ENCODE measurements at regions not wholly inside any gene's neighbourhood (a gene's known extent, or its start where the extent isn't known, plus 50 kb on each side); places are given as distances from the start of the nearest gene placed in this dataset.

DNA sequence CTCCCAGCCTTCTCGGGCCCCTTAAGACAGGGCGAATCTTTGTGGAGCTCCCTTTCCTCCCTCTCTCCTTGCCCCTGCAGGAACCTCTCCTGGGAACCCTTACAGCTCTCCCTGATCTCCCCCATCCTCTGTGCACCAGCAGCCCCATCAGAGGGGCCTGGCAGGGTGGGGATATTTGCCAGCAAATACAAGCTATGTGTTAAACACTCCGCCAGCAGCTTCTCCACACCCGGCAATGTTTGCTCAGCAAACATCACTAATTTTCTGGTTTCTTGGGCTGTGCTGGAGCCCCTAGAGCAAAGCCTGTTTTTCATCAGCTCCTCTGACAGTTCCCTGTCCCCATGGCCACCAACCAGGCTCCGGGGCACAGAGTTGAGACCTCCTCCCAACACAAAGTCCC is 147.5 kb upstream of the LHX5 start:
- DNase-seq (ENCODE audit: low spot score): no peak

DNA sequence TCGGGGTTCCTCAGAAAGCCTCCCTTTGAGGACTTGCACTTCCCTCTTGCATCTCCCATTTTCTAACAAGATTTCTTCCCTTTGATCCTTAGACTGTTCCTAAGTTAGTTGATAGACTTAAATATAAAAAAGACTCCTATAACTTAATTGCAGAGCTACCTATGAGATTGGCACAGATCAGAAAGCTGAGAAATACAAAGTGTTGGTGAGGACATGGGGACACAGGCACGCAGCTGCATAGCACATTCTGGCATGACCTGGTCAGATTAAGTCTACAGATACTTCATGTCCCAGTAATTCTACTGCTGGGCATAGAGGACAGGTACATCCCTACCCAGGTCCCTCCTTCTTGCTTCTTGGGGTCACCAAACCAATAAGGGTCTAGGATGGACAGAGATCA is 141.7 kb upstream of the LHX5 start:
- DNase-seq (ENCODE audit: low spot score): no peak

DNA sequence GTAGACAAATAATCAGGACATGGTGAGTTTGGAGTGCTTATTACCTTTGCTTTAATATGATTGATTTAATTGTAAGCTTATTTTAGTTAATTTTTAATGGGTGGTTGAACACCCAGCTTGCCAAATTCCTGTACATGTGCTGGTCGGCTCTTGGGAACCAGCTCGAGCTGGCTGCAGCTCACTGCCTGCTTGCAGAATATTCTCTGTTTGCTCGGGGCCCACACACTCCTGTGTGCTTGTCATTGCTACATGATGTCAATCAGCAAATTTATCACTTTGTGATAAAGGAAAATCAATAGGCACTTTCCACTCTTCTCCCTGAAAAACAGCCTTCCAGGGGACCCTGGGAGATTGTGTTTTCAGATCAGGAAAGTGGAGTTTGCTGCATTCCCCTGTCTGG is 141.1 kb upstream of the LHX5 start:
- no peak for DNase-seq (ENCODE audit: low spot score)

DNA sequence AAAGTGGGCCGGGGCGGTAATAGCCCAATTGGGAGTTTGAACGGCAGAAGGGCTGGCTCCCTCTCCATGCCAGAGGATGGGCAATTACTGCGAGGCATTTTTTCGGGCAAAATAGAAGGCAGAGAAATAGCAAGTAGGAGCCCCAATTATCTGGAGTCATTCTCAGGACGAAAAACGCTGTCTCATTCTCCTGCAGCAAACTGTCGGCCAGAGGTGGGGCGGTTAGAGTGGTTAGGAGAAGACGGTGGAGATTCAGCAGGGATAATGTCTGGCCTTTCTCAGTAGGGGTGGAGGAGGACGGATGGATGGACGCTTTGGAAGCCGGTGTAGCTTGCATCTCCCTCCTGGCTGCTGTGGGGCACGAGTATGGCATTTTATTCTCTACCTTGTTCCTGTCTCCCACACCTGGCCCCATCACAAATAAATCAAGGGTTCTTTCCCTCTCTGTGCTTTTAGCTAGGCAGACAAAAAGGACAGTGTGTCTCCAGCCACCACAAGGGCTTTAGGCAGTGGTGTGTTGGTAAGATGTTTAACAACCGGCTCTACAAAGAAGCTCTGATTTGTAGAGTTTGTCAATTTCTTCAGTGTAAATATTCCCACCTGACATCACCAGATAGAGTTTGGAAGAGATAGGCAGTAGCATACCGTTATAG is 140.5 kb upstream of the LHX5 start:
- no peak for DNase-seq (ENCODE audit: low spot score)

DNA sequence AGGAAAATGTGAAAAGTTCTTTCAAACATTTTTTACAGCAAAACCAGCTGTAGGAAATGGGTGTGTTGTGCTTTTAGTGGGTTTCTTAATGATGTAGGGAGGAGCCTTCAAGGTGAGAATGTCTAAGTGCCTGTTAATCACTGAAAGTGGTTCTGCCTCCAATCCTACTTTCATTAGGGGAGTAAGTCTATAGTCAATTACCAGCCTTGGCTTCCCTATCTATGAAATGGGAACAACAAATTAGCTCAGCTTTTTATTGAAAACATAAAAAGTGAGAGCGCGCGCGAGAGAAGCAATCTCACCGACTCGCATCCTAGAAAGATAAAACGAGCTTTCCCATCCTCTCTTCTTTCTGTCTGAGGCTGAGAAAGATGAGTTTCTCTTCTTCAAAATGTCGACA is 140.0 kb upstream of the LHX5 start:
- no peak for DNase-seq (ENCODE audit: low spot score)

DNA sequence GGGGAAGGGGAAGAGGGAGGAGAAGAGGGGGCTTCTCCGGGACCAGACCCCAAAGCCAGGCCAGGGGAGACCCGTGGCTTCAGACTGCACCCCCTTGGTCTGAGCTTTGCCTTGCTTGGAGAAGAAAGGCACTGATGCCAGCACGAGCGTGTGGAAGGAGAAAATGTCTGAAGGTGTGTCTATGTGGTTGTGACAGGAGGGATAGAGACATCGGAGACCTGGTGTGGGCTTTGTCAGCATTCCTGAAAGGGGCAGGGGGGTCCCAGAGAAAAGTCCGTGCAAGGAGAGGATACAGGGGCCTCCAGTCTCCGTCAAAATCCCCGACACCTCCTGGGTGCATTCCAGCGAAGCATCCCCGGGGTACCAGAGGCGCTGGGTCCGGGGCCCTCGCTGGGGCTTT is 139.0 kb upstream of the LHX5 start:
- no peak for DNase-seq (ENCODE audit: low spot score)

DNA sequence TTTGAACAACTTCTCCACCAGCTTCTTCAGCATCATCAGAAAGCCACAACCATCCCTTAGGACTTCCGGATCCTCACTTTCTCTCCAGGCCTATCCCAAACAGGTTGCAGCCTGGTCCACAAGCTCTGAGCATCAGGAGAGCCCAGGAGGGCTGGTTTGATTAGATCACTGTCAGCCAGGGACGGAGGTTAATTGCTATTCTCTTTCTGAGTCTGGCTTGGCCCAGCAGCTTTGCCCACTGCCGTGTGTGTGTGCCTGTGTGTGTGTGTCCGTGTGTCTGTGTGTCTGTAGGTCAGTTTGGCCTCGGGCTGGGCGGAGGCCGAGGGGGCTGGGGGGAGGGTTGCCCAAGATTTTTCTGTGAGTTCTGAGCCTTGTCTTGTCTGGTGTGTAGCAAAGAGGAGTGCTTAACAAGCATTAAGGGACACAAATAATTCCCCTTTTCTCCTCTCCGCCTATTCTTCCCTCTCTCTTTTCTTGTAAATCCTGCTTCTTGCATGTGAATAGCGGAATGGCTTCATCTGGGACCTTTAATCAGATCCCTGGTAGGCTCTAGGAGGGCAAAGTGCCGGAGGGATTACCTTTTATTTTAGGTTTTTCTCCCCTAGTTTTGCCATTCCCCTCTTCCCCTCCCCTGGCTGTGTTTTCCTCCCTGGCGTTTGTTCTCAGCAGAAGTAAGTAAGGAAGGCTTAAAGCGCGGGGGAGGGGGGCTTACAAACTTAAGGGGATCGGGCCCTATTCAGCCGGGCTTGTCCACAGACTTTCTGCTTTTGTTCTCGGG is 138.2 kb upstream of the LHX5 start:
- no peak for DNase-seq (ENCODE audit: low spot score)

DNA sequence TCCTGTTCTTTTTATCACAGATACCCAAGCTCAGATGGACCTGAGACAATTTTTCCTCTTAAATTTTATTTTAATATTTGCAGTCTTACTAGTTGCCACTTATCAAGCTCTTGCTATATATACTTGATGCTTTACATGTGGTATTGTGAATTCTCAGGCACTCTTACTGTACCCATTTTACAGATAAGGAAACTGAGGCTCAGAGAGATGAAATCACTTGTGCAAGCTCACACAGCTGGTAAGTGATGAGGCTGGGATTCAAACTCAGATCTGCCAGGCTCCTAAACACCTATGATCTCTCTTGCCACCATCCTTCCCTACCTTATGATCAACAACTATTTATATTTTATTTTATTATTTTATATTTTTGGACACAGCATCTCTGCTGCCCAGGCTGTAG is 133.0 kb upstream of the LHX5 start:
- DNase-seq (ENCODE audit: low spot score): no peak

DNA sequence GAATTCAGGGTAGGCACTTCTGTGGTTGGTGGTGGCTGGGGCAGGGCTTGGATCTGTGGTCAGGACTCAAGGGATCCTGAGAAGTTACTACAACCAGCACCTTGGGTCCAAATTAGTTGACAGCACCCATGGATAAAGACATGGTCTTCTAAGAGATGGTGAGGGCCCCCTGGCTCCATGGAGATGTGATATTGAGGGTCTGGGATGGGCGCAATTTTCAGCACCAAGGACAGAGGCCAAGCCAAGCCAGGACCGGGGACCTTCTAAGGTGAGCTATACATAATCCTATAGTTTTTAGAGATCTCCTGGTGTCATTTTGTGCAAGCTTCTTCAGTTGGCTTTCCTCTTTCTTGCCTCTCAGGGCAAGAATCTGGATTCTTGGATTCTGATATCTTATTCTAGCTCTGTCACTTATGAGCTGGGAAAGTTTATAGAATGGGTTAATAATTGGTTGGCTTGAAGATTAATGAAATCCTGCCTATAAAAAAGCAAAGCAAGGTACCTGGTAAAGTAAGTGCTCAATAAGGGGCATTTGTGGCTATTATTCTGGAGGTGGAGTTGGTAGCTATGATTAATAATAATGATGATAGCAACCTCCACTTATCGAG is 130.1 kb upstream of the LHX5 start:
- DNase-seq (ENCODE audit: low spot score): no peak

DNA sequence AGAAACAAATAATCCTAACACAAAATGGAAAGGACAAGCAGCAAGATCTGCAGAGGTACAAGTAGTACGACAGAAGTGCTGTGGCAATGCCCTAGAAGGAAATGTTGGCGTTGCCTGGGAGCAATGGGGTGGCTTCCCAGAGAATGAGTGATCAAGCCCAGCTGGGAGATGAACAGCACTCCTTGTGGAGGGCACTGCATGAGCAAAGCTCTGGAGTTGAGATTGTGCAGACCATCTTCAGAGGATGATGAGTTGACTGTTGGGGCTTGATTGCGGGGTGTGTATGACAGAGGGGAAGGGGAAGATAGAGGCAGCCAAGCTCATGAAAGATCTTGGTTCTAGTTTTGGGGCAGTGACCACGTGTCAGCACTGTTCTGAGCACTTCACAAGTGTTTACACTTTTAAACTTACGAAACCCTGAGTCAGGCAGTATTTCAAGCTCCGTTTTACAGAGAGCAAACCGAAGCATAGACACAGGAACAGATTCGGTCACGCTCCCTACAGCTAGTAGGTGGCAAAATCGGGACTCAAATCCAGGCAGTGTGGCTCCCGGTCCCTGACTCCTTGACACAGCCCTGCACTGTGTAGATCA is 127.2 kb upstream of the LHX5 start:
- DNase-seq (ENCODE audit: low spot score): no peak

DNA sequence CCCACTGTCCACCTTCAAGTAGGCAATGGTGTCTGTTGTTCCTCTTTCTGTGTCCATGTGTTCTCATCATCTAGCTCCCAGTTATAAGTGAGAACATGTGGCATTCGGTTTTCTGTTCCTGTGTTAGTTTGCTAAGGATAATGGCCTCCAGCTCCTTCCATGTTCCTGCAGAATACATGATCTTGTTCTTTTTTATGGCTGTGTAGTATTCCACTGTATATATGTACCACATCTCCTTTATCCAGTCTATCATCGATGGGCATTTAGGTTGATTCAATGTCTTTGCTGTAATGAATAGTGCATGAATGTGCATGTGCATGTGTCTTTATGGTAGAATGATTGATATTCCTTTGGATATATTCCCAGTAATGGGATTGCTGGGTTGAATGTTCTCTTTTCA is 123.3 kb upstream of the LHX5 start:
- DNase-seq (ENCODE audit: low spot score): no peak

DNA sequence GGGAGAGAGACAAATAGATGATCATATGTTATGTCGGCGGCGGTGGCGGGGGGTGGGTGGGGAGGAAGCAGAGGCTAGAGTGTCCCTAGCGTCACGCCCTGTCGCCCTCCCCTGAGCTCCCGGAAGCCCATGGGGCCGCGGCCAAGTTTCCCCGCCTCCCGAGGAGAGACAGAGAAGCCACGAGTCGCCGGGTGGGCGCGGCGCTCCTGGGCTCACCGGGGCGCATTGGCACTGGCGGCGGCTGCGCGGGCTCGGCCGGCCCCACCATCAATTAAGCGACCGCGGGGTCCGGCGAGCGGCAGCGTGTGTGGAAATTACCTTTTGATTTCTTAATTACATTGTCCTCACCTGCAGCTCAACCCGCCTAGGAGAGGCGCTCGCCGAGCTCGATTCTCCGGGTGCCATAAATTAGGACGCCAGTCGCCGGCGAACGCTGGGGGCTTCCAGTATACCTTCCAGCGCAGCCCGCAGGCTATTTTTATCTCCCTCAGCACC is 119.9 kb upstream of the LHX5 start:
- DNase-seq (ENCODE audit: low spot score): no peak

DNA sequence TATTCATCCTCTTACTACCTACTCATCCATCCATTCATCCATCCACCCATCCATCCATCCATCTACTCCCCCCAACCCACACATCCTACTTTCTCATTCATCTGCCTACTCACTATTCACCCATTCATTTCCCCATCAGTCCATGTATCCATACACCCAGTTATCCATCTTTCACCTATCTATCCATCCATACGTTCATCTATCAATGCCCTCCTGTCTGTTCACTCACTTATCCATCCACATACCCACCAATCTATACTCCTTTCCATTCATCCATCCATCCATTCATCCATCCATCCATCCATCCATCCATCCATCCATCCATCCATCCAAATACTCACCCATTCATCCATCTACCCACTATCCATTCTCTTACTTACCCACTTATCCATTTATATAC is 117.8 kb upstream of the LHX5 start:
- no peak for DNase-seq (ENCODE audit: low spot score)

DNA sequence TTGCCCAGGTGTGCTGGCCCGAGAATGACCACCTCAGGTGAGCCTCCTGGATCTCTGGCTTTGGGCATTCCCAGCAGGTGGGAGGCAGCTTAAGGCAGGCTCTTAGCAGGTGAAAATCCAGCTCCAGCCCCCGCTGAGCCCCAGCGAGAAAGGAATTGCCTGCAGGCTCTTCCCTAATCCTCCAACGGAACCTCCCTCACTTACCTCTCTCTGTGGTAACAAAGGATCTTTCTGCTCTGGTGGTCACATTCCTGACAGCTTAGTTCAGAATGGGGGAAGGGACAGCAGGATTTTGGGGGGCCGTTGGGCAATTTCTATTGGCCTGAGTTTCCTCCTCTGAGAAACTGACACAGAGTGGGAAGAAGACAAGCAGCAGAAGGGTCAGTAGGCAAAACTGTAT is 116.0 kb upstream of the LHX5 start:
- no peak for DNase-seq (ENCODE audit: low spot score)

DNA sequence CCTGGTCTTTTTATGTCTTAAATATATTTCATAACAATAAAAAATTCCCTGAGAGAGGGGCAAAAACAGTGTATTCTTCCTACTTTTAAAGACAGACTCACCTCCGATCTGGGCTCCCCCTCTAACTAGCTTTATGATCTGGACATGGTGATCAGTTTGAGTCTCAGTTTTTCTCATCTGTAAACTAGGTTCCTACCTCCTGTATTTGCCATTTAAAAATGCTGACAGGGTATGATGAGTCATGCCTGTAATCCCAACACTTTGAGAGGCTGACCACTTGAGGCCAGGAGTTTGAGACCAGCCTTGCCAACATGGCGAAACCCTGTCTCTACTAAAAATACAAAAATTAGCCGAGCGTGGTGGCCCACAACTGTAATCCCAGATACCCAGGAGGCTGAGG is 114.8 kb upstream of the LHX5 start:
- no peak for DNase-seq (ENCODE audit: low spot score)

DNA sequence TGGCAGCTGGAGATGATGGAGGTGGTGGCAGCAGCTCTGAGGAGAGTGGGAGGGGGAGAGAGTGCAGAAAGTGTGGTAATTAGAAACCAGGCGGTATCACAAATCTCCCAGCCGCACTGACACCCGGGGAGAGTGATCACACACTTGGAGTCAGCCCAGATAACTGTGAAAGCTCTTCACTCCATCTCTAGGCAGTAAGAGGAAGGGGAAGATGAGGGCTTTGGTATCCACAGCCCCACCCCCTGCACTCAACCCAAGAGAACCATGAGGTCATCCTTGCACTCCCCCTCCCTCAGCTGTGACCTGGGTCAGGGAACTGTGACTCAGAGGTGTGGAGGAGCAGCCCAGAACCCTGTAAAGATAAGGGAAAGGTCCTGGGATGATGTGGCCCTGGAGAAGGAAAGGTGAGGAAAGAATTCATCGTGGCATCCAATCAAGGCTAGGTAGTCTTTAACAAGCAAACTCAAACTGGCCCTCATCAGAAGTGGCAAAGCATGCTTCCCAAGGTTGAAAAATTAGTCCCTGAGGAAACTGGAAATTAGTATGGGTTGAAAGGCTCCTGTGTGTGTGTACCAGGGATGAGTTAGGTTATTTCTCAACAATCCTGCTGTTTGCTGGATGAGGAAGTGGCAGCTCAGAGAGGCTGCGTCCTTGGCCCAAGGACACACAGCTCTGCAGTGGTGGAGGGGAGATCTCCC is 111.0 kb upstream of the LHX5 start:
- DNase-seq (ENCODE audit: low spot score): no peak

DNA sequence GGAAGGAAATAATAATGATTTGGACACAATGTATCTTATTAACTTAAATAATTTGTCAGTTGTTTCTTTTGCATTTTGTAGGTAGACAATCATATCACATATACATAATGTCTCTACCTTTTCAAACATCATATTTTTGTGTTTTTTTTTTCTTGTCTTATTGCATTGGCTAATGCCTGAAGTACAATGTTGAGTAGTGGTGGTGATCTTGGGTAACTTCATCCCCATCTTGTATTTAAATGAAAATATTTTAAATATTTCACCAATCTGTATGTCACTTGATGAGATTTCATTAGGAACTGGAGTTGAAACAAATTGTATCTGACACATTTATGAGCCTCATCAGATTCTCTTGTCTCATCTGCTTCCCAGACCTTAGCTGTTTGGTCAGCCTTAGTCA is 109.7 kb upstream of the LHX5 start:
- DNase-seq (ENCODE audit: low spot score): no peak

DNA sequence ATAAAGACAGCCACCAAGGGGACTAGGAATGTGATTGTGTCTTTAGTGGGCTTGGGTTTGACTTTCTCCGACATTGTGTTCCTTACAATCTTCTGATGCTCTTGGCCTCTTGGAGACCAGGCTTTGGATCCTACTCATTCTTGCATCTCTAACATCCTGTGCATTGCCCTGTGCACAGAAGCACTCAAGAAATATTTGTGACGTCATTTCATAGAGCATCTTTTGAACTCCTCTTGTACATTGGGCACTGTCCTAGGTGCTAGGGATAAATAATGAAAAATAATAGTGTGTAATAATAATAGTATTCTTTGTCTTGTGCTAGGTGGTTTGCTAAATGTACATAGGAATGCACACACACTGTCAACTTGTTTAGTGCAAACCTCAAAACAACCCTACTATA is 108.8 kb upstream of the LHX5 start:
- no peak for DNase-seq (ENCODE audit: low spot score)

DNA sequence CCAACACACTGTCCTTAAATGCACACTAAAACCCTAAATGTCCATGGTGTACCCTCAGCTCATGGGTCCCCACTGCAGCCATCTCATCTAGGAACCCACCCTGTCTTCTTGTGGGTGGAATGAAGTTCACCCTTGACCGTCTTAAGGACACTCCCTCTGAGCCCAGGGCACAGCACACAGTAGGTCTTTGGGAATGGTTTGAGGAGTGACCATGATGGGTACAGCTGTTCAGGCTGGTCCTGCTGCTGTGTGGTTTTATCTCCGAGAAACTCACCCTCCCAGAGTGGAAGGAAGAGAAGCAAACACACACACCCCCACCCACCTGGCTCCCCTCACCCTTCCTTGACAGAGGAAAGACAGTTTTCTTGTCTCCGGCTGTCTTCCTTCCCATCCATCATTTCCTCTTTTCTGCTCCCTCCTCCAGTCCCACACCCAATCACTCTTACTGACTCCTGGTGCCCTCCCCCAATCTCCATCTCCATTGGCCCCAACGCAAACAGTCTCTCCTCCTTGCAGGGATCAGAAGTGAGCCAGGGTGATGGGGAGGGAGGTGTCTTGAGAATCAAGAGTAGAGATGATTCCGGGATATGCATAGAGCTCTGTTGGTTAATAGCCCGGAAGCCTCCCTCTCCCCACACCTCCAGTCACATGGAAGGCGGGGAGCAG is 105.9 kb upstream of the LHX5 start:
- DNase-seq (ENCODE audit: low spot score): no peak

DNA sequence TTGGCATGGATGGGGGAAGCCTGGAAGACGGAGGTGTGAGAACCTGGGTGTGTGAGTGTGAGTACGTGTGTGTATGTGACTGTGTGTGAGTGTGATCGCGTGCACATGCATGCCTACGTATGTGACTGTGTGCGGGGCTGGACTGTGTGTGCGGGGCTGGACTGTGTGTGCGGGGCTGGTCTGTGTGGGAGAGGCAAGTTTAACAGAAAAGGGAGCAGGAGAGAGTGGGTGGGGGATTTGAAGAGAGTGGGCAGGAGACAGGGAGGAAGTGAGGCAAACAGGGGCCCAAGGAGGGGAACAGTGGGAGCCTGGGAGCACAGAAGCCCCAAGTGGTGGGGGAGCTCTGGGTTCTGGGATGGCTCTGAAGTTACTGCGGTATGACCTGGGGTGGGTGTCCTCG is 103.7 kb upstream of the LHX5 start:
- no peak for DNase-seq (ENCODE audit: low spot score)

DNA sequence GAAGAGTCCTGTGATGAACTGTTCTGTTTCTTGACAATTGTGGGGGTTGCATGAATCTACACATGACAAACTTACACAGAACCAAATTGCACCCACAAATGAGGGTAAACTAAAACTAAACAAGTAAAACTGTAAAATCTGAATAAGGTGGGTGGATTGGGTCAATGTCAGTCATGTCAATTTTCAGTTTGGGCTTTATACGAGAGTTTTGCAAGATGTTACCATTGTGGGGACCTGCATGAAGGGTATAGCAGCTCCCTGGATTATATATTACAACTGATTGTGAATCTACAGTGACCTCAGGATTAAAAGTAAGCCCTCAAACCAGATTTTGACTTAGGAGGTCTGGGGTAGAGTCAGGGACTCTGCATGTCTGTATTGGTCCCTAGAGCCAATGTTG is 101.5 kb upstream of the LHX5 start:
- DNase-seq (ENCODE audit: low spot score): no peak

DNA sequence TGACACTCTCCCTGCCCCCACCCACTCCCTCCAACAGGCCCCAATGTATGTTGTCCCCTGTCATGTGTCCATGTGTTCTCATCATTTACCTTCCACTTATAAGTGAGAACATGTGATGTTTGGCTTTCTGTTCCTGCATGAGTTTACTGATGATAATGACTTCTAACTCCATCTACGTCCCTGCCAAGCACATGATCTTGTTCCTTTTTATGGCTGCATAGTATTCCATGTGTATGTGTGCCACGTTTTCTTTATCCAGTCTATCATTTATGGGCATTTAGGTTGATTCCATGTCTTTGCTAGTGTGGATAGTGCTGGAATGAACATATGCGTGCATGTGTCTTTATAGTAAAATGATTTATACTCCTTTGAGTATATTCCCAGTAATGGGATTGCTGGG is 100.0 kb upstream of the LHX5 start:
- no peak for DNase-seq (ENCODE audit: low spot score)
